ENCODE measurements at regions not wholly inside any gene's neighbourhood (a gene's known extent, or its start where the extent isn't known, plus 50 kb on each side); places are given as distances from the start of the nearest gene placed in this dataset.
"Not testable (repeated sequence)": the region's sequence is repeated elsewhere in the genome, so short reads cannot be mapped to it uniquely, and the experiment has no call there.

DNA sequence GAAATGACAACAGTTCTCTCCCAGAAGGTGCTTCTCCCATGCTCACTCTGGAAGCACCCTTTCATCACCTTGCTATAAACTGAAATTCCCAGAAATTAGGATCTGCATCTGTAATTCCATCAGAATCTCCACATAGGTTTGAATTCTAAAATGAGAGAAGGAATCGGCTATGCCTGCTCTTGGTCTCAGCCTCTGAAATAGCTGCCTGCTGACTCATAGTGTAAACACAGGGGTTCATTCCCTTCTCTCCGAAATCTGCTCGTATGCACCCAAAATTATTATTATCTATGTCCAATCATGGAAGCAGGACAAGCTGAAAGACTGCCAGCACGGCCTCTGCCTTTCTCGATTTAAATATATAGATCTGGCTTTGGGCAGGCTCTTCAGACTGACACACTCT, 74.6 kb upstream of the TAB2 start:
- no peak for TF ChIP-seq JUND (IDR thresholded peaks at IDR 0.05; ENCODE audit: low read depth)
- DNase-seq (ENCODE audit: low read depth in 1 of 2, low spot score in 1 of 2): no peak
- in situ Hi-C loops (cut with HindIII; ENCODE audit: low pct_unique_long_range_greater_than_20kb, low sequenced_read_pairs): no loop called here

DNA sequence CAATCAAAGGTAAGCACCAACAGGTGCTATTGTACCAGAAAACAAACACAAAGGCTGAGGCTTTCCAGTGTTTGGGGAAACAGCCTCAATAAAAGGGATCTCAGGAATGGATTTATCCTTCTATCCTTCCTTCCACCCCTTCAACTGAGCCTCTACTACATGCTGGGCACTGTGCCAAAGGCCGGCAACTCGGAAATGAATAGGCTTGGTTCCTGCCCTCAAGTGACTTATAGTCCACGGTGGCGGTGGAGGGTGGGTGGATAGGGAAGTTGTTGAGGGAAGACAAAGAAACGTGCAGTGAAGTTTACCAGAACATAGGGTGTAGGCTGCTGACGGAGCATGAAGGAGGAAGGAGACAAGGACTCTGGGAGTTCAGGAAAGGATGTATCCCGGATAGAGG, 73.4 kb upstream of the TAB2 start:
- no peak for DNase-seq (ENCODE audit: low read depth in 1 of 2, low spot score in 1 of 2)
- no peak for TF ChIP-seq JUND (IDR thresholded peaks at IDR 0.05; ENCODE audit: low read depth)
- in situ Hi-C loops (cut with HindIII; ENCODE audit: low pct_unique_long_range_greater_than_20kb, low sequenced_read_pairs): no loop called here

DNA sequence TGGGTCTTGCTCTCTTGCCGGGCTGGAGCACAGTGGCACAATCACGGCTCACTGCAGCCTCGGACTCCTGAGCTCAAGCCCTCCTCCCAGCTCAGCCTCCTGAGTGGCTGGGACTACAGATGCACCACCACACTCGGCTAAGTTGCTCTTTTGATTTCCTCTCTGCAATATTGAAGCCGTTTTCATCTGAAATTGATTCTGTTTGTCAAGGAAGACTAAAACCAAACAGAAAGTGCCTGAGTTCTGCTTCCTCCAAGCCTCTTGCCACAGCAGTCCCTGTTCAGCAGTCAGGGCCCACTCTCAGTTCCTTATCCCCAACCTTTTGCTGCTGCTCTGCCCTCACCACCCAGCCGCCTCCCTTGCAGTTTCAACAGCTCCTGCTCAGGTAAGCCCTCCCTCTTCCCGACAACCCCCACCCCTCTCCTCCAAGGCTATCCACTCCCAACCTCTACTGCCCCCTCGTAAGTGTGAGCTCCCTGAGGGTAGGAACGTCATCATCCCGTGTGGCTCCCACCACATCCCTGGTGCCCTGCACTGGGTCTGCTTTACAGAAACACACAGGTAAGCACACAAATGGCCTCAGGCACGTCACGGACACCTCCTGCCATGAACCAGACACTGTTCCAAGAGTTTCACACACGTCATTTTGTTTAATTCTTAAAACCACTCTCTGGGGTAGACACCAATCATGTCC, 70.7 kb upstream of the TAB2 start:
- TF ChIP-seq JUND (IDR thresholded peaks at IDR 0.05; ENCODE audit: low read depth): no peak
- in situ Hi-C loops (cut with HindIII; ENCODE audit: low pct_unique_long_range_greater_than_20kb, low sequenced_read_pairs): no loop called here
- no peak for DNase-seq (ENCODE audit: low read depth in 1 of 2, low spot score in 1 of 2)

DNA sequence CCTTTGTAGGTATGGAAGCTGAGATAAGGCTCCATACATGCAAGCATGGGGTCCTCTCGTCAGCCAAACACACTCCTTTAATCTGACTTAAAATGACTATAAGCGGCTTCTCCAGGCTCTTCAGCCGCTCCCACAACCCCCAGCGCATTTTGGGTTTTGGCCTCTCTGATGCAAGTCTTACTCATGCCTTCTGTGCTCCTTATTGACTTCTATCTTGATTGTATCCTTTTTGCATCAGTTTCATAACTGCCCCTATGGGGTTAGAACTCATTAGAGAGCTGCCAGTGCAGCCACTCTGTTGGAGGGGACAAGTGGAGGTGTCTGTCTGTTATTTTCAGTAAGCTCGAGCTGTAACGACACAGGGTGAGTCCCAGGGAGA, 70.1 kb upstream of the TAB2 start:
- no peak for TF ChIP-seq JUND (IDR thresholded peaks at IDR 0.05; ENCODE audit: low read depth)
- in situ Hi-C loops (cut with HindIII; ENCODE audit: low pct_unique_long_range_greater_than_20kb, low sequenced_read_pairs): no loop called here
- no peak for DNase-seq (ENCODE audit: low read depth in 1 of 2, low spot score in 1 of 2)

DNA sequence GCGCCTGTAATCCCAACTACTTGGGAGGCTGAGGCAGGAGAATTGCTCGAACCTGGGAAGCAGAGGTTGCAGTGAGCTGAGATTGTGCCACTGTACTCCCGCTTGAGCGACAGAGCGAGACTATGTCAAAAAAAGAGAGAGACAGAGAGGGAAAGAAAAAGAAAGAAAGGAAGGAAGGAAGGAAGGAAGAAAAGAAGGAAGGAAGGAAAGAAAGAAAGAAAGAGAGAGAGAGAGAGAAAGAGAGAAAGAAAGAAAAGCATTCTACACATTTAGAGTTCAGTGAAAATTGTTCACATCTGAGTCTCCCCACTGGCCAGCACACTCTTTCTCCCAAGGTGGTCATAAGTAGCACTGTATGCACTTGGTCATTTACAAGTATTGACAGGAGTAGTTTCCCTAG, 69.2 kb upstream of the TAB2 start:
- in situ Hi-C loops (cut with HindIII; ENCODE audit: low pct_unique_long_range_greater_than_20kb, low sequenced_read_pairs); DNase-seq (ENCODE audit: low read depth in 1 of 2, low spot score in 1 of 2): not testable (repeated sequence)

DNA sequence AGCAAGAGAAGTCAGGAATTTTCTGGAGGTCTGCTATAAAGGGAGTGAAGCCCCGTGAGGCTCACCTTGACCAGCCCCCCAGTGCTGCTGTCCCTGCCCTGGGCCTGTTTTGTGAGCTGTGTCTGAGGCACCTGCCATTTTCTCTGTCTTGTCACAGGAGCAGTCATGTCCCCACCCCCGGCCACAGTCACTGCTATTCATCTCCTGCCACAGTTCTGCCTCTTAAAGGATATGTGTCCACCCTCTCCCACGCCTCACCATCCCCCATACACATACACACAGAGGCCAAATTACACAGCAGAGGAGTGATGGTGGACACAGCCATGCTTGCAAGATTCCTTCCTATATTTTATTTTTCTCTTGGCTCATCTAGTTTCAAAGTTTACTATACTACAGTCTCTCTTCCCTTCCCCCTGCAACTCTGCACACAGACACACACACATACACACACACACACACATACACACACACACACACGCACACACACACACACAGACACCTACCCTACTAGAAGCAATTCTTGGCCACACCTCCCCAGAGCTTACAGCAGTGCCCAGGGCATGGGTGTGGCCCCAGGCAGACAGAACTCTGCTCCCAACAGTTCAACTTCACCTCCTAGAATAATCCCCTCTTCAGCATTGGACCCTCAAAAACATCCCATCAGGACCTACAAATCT, 68.7 kb upstream of the TAB2 start:
- DNase-seq (ENCODE audit: low read depth in 1 of 2, low spot score in 1 of 2): peak in 1 of 2 experiments; percentile 17
- no peak for TF ChIP-seq JUND (IDR thresholded peaks at IDR 0.05; ENCODE audit: low read depth)
- in situ Hi-C loops (cut with HindIII; ENCODE audit: low pct_unique_long_range_greater_than_20kb, low sequenced_read_pairs): no loop called here

DNA sequence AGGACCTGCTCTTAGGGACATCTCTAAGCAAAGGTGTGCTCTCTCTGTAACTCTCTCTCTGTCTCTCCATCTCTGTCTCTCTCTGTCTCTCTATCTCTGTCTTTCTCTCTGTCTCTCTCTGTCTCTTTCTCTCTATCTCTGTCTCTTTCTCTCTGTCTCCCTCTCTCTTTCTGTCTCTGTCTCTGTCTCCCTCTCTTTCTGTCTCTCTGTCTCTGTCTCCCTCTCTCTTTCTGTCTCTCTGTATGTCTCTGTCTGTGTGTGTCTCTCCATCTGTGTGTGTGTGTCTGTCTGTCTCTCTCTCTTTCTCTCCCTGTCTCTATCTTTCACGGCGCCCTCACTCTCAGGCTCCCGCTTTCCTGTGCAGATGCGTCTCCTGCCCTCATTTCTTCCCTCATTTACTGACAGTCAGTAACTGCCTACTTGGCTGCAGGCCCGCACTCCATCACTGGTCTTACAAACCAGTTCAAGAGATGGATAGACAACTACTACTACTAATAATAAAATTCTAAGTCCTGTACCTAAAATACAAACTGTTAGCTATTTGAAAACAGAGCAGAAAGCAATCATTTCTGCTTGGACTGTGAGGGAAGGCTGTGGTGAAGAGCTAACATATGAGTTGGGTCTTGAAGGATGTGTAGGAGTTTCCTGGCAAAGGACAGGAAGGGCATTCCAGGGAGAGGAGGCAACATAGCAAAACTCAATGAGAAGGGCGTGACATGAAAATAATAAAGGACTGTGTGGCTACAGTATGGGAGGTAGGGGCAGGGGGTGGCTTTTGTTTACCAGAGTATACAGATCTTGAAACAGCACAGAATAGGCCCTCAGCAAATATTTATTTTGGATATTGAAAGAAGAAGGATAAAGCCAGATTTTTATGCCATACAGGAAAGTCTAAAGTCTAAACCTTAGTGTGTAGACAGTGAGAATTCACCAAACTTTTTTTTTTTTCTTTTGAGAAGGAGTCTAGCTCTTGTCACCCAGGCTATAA, 67.8 kb upstream of the TAB2 start:
- in situ Hi-C loops (cut with HindIII; ENCODE audit: low pct_unique_long_range_greater_than_20kb, low sequenced_read_pairs): no loop called here
- DNase-seq (ENCODE audit: low read depth in 1 of 2, low spot score in 1 of 2): no peak
- no peak for TF ChIP-seq JUND (IDR thresholded peaks at IDR 0.05; ENCODE audit: low read depth)

DNA sequence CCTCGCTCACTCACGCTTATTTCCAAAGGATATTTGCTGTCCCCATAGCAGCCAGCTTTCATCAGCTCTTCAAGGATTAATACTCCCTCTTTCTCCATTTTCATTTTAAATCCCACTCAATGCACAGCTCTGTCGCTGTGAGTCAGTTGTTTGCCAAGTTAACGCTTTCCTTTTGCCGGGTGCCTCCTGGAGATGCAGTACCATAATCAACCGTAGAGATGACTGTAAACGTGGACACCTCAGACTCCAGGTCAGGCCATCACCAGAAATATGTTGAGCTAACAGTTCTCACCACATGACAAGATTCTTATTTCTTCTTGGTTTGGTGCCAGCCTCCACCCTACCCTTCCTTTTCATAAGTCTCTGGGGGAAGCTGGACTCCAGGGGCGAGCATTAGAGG, 66.6 kb upstream of the TAB2 start:
- no peak for TF ChIP-seq JUND (IDR thresholded peaks at IDR 0.05; ENCODE audit: low read depth)
- in situ Hi-C loops (cut with HindIII; ENCODE audit: low pct_unique_long_range_greater_than_20kb, low sequenced_read_pairs): no loop called here

DNA sequence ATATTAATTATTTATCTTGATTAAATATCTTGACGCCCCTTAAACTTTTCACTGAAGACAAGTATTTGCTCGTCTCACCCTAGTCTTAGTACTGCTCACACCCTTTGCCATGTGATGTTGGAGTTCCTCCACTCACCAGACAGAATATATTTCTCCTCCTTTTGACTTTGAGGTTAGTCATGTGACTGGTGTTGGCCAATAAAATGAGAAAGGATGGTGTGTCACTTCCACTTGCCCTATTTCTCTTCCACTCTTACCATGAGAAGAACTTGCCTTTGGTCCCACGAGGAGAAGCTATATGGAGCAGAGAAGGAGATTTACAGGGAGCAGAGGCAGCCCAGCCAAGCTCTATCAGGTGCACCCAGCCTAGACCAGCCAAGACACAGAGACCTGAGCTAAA, 64.9 kb upstream of the TAB2 start:
- in situ Hi-C loops (cut with HindIII; ENCODE audit: low pct_unique_long_range_greater_than_20kb, low sequenced_read_pairs): no loop called here
- DNase-seq (ENCODE audit: low read depth in 1 of 2, low spot score in 1 of 2): no peak
- TF ChIP-seq JUND (IDR thresholded peaks at IDR 0.05; ENCODE audit: low read depth): no peak

More for the DNA sequence above, 66.6 kb upstream of the TAB2 start:
- DNase-seq (ENCODE audit: low read depth in 1 of 2, low spot score in 1 of 2): no peak

DNA sequence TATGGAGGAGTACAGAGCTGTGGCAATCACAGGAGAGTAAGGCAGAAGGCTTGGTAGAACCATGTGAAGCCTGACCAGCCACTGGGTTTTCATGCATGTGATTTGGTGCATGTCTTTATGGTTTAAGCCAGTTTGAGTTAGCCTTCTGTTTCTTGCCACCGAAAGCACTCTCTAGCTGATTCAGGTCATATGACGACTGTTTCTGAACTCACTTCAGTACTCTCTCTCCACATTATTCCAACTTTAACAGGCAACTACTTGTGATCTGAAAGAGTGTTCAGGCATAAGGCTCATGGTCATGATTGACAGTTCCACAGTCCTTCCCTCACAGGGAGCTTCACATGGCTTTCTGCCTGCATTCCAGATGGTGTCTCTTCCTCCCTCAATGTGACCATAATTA, 63.3 kb upstream of the TAB2 start:
- in situ Hi-C loops (cut with HindIII; ENCODE audit: low pct_unique_long_range_greater_than_20kb, low sequenced_read_pairs): no loop called here
- DNase-seq (ENCODE audit: low read depth in 1 of 2, low spot score in 1 of 2): no peak
- no peak for TF ChIP-seq JUND (IDR thresholded peaks at IDR 0.05; ENCODE audit: low read depth)

DNA sequence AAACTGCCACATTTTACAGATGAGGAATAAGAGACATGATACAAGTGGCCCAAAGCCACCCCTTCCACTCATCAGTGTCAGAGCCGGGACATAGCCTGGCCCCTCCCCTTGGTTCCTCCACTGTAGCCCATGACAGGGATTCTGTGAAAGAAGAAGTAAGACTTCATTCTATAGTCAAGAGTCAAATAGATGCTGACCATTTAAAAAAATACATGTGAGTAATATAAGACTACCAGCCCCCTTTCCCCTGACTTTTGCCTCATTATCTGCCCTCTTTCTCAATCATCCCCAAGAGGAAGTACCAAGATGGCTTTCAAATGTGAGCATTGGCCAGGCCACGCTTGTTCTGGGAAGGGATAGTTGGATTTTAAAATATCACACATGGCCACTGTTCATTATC, 57.8 kb upstream of the TAB2 start:
- DNase-seq (ENCODE audit: low read depth in 1 of 2, low spot score in 1 of 2): no peak
- no peak for TF ChIP-seq JUND (IDR thresholded peaks at IDR 0.05; ENCODE audit: low read depth)
- in situ Hi-C loops (cut with HindIII; ENCODE audit: low pct_unique_long_range_greater_than_20kb, low sequenced_read_pairs): no loop called here

DNA sequence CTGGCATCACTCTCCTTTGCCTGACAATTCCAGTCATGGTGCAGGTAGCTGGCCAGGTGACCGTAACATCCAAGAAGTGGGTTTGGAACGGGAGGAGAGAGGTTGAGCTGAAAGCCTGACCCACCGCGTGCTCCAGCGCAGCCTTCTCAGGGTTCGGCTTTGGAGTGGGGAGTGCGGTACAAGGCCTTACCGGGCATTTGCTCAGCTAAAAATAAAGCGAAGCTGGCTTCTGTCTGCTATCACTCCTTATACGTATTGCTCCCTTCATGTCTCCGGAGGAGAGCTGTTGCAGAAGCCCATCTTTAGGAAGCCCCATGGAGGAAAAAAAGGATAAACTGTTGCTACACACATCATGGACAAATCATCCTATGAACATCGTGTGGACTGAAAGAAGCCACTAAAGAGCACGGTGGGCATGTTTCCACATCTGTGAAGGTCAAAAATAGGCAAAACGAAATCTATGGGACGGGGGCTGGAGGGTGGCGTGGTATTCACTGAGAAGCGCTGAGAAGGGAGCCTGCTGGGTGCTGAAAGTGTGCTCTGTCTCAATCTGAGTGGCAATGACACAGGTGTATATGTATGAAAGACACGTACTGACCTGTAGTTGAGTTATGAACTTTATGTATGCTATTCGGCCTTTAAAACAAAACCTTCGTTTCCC, 57.2 kb upstream of the TAB2 start:
- in situ Hi-C loops (cut with HindIII; ENCODE audit: low pct_unique_long_range_greater_than_20kb, low sequenced_read_pairs): no loop called here
- no peak for TF ChIP-seq JUND (IDR thresholded peaks at IDR 0.05; ENCODE audit: low read depth)
- no peak for DNase-seq (ENCODE audit: low read depth in 1 of 2, low spot score in 1 of 2)
